PC-9 (cell line): ENCODE measurements at regions not wholly inside any gene's neighbourhood (a gene's known extent, or its start where the extent isn't known, plus 50 kb on each side); places are given as distances from the start of the nearest gene placed in this dataset.

Experiments
- EZH2 ChIP-seq: fragments of 200-600 bp; sonication (generic); IDR thresholded peaks from 2 replicates; pipeline ENCODE4 v1.8.0; 2017; ENCODE audit warnings: antibody characterized with exemption, low read depth
- TF ChIP-seq, protein P1 (sequence below): fragments of 200-600 bp; sonication (generic); conservative IDR thresholded peaks from 2 replicates; pipeline ENCODE4 v1.6.1; 2017; ENCODE audit warnings: mixed run types, antibody characterized with exemption, mild to moderate bottlenecking, moderate library complexity

DNA sequence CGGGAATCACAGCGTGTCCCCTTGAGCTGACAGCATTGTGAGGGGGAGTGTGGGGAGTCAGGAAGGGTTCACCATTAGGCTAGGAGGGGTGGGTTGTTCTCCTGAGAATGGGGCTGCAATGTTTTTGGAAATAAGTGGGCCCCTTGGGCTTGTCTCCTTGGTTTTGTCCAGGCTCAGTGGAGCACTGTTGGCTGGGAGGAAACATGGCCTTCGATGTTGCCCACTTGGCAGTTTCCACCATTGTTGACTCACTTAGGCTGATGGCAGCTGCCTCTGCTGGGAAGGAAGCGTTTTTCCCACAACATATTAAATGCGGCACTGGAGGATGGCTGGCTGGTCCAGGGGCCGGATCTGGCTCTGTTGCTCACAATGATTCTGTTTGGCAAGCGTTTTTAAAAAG, 512.1 kb downstream of the QKI start:
- TF ChIP-seq, protein P1, sequence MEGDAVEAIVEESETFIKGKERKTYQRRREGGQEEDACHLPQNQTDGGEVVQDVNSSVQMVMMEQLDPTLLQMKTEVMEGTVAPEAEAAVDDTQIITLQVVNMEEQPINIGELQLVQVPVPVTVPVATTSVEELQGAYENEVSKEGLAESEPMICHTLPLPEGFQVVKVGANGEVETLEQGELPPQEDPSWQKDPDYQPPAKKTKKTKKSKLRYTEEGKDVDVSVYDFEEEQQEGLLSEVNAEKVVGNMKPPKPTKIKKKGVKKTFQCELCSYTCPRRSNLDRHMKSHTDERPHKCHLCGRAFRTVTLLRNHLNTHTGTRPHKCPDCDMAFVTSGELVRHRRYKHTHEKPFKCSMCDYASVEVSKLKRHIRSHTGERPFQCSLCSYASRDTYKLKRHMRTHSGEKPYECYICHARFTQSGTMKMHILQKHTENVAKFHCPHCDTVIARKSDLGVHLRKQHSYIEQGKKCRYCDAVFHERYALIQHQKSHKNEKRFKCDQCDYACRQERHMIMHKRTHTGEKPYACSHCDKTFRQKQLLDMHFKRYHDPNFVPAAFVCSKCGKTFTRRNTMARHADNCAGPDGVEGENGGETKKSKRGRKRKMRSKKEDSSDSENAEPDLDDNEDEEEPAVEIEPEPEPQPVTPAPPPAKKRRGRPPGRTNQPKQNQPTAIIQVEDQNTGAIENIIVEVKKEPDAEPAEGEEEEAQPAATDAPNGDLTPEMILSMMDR: no peak
- TF ChIP-seq EZH2: no peak
